ENCODE measurements at regions not wholly inside any gene's neighbourhood (a gene's known extent, or its start where the extent isn't known, plus 50 kb on each side); places are given as distances from the start of the nearest gene placed in this dataset.

GRCh38 chr5:124825250-124825982 is 79.0 kb upstream of the ZNF608 start:
- no peak overlapping the region for H3K27ac Mint-ChIP-seq
- Histone ChIP-seq H3K27me3 (ENCODE audit: control insufficient read depth, insufficient read depth, low read length) (no peaks in the 10 kb centered on the region), H3K4me1 (ENCODE audit: control insufficient read depth, insufficient read depth, low read length) (no peaks in the 10 kb centered on the region), H3K27ac (ENCODE audit: low read length) (no peak overlapping the region), H3K36me3 (ENCODE audit: control insufficient read depth, insufficient read depth, low read length) (no peaks in the 10 kb centered on the region), H3K4me3 (ENCODE audit: low read length) (no peak overlapping the region), H3K9me3 (ENCODE audit: control insufficient read depth, insufficient read depth, low read length) (no peaks in the 10 kb centered on the region)
- H3K27me3 Mint-ChIP-seq (ENCODE audit: low read depth in 2 of 2), result no peaks in the 10 kb centered on the region
- no peak overlapping the region for H3K4me3 Mint-ChIP-seq
- intact Hi-C loops (cut with micrococcal nuclease), result no loop called here
- TF ChIP-seq CTCF (IDR thresholded peaks at IDR 0.05), result no peak
- ATAC-seq (peak in 1 of 3 donors; percentile 61), DNase-seq (no peak)
- WGBS (ENCODE audit: insufficient coverage), result 70% methylated on average over 3 of the region's 5 CpGs
- H3K9me3 Mint-ChIP-seq, result no peaks in the 10 kb centered on the region
- H3K36me3 Mint-ChIP-seq, result no peaks in the 10 kb centered on the region
- H3K4me1 Mint-ChIP-seq, result no peaks in the 10 kb centered on the region

- no peaks in the 10 kb centered on the region for H3K27me3 ChIP-seq (ENCODE audit: control insufficient read depth, insufficient read depth, low read length)
- H3K9me3 ChIP-seq (ENCODE audit: control insufficient read depth, insufficient read depth, low read length), result no peaks in the 10 kb centered on the region
- WGBS (ENCODE audit: insufficient coverage), result 92% methylated on average over 1 of the region's 1 CpG
- H3K4me1 ChIP-seq (ENCODE audit: control insufficient read depth, insufficient read depth, low read length), result no peaks in the 10 kb centered on the region
- H3K36me3 Mint-ChIP-seq, result no peaks in the 10 kb centered on the region
- no peak overlapping the region for H3K27ac Mint-ChIP-seq
- no peaks in the 10 kb centered on the region for H3K4me1 Mint-ChIP-seq
- DNase-seq, result no peak
- H3K4me3 ChIP-seq (ENCODE audit: low read length), result no peak overlapping the region
- no peak overlapping the region for H3K27ac ChIP-seq (ENCODE audit: low read length)
- intact Hi-C loops (cut with micrococcal nuclease), result no loop called here
- no peak overlapping the region for H3K4me3 Mint-ChIP-seq
- no peaks in the 10 kb centered on the region for H3K36me3 ChIP-seq (ENCODE audit: control insufficient read depth, insufficient read depth, low read length)
- H3K9me3 Mint-ChIP-seq, result no peaks in the 10 kb centered on the region
- H3K27me3 Mint-ChIP-seq (ENCODE audit: low read depth in 2 of 2), result no peaks in the 10 kb centered on the region
- TF ChIP-seq CTCF (IDR thresholded peaks at IDR 0.05), result no peak
- ATAC-seq, result no peak
These were observed 79.5 kb upstream of the ZNF608 start for GRCh38 chr5:124825983-124826337.

GRCh38 chr5:124828731-124829234 is 82.3 kb upstream of the ZNF608 start:
- Histone ChIP-seq H3K4me1 (ENCODE audit: control insufficient read depth, insufficient read depth, low read length) (no peaks in the 10 kb centered on the region), H3K4me3 (ENCODE audit: low read length) (no peak overlapping the region), H3K36me3 (ENCODE audit: control insufficient read depth, insufficient read depth, low read length) (no peaks in the 10 kb centered on the region), H3K27me3 (ENCODE audit: control insufficient read depth, insufficient read depth, low read length) (no peaks in the 10 kb centered on the region), H3K9me3 (ENCODE audit: control insufficient read depth, insufficient read depth, low read length) (no peaks in the 10 kb centered on the region), H3K27ac (ENCODE audit: low read length) (no peak overlapping the region)
- TF ChIP-seq CTCF (IDR thresholded peaks at IDR 0.05), result no peak
- Mint-ChIP-seq H3K27ac (no peak overlapping the region), H3K27me3 (ENCODE audit: low read depth in 2 of 2) (no peaks in the 10 kb centered on the region), H3K4me3 (no peak overlapping the region), H3K9me3 (peaks cover 0 to 3% of the 10 kb centered on the region in 2 donors), H3K4me1 (no peaks in the 10 kb centered on the region), H3K36me3 (no peaks in the 10 kb centered on the region)
- ATAC-seq (no peak), DNase-seq (no peak)
- 89% methylated on average over 2 of the region's 2 CpGs for WGBS (ENCODE audit: insufficient coverage)
- intact Hi-C loops (cut with micrococcal nuclease), result no loop called here

GRCh38 chr5:124831687-124832240 is 85.3 kb upstream of the ZNF608 start:
- H3K27me3 Mint-ChIP-seq (ENCODE audit: low read depth in 2 of 2), result peaks cover 0 to 7% of the 10 kb centered on the region in 2 donors
- H3K4me3 Mint-ChIP-seq, result no peak overlapping the region

More at GRCh38 chr5:124831687-124832240, 85.3 kb upstream of the ZNF608 start:
- no peaks in the 10 kb centered on the region for H3K4me1 Mint-ChIP-seq
- no peak for DNase-seq
- no peaks in the 10 kb centered on the region for H3K9me3 ChIP-seq (ENCODE audit: control insufficient read depth, insufficient read depth, low read length)
- no peaks in the 10 kb centered on the region for H3K36me3 ChIP-seq (ENCODE audit: control insufficient read depth, insufficient read depth, low read length)
- ATAC-seq, result no peak
- no peak for TF ChIP-seq CTCF (IDR thresholded peaks at IDR 0.05)
- H3K27ac Mint-ChIP-seq, result no peak overlapping the region
- no peak overlapping the region for H3K4me3 ChIP-seq (ENCODE audit: low read length)
- intact Hi-C loops (cut with micrococcal nuclease), result no loop called here
- no peaks in the 10 kb centered on the region for H3K27me3 ChIP-seq (ENCODE audit: control insufficient read depth, insufficient read depth, low read length)
- H3K27ac ChIP-seq (ENCODE audit: low read length), result no peak overlapping the region
- H3K36me3 Mint-ChIP-seq, result no peaks in the 10 kb centered on the region
- no peaks in the 10 kb centered on the region for H3K4me1 ChIP-seq (ENCODE audit: control insufficient read depth, insufficient read depth, low read length)
- H3K9me3 Mint-ChIP-seq, result peaks cover 2 to 6% of the 10 kb centered on the region in 2 donors

All from natural killer cell (primary cell).